ENCODE measurements at regions not wholly inside any gene's neighbourhood (a gene's known extent, or its start where the extent isn't known, plus 50 kb on each side); places are given as distances from the start of the nearest gene placed in this dataset.

DNA sequence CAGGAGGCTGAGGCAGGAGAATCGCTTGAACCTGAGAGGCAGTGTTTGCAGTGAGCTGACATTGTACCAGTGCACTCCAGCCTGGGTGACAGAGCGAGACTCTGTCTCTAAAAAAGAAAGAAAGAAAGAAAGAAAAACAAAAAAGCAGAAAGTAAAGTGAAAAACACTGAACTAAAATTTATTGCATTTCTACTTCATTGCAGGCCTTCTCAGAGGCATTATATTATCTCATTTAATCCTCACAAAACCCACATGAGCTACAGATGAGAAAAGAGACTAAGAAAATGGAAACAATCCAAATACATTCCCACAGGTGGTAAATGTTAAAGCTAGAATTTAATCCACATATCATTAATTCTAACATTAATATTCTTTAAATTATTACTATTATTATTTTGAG lies 147.2 kb upstream of the FREM2 start:
- Mint-ChIP-seq H3K36me3 (ENCODE audit: insufficient read depth) (no peaks in the 10 kb centered on the region), H3K4me3 (ENCODE audit: low read depth) (no peak overlapping the region), H3K9me3 (ENCODE audit: low read depth) (no peaks in the 10 kb centered on the region), H3K27me3 (no peaks in the 10 kb centered on the region), H3K4me1 (ENCODE audit: low read depth) (peaks cover 6% of the 10 kb centered on the region), H3K27ac (no peak overlapping the region)
- TF ChIP-seq, protein P1, sequence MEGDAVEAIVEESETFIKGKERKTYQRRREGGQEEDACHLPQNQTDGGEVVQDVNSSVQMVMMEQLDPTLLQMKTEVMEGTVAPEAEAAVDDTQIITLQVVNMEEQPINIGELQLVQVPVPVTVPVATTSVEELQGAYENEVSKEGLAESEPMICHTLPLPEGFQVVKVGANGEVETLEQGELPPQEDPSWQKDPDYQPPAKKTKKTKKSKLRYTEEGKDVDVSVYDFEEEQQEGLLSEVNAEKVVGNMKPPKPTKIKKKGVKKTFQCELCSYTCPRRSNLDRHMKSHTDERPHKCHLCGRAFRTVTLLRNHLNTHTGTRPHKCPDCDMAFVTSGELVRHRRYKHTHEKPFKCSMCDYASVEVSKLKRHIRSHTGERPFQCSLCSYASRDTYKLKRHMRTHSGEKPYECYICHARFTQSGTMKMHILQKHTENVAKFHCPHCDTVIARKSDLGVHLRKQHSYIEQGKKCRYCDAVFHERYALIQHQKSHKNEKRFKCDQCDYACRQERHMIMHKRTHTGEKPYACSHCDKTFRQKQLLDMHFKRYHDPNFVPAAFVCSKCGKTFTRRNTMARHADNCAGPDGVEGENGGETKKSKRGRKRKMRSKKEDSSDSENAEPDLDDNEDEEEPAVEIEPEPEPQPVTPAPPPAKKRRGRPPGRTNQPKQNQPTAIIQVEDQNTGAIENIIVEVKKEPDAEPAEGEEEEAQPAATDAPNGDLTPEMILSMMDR (IDR thresholded peaks at IDR 0.05; ENCODE audit: unreplicated experiment), result no peak
- no peak for DNase-seq (ENCODE audit: low spot score, unreplicated experiment)

DNA sequence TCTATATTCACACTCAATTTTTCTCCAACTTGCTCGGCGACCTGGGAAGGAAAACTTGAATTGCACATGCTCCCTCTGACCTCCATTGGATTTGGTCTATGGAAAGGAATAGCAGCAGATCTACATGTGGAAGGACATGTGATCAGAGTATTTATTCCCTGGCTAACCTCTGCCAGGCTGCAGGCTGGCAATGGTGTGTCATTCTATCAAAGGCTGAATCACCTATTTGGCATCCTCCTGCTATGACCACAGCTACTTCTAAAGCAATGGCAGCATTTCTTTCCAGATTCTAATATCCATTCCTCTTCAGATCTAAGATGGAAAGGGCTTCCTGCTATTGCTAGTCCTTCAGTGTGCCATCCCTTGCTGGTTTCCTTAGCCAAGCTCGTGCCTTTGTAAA lies 144.3 kb upstream of the FREM2 start:
- Mint-ChIP-seq H3K27me3 (no peaks in the 10 kb centered on the region), H3K27ac (no peak overlapping the region), H3K4me1 (ENCODE audit: low read depth) (peaks cover 5% of the 10 kb centered on the region), H3K9me3 (ENCODE audit: low read depth) (no peaks in the 10 kb centered on the region), H3K36me3 (ENCODE audit: insufficient read depth) (no peaks in the 10 kb centered on the region), H3K4me3 (ENCODE audit: low read depth) (no peak overlapping the region)
- DNase-seq (ENCODE audit: low spot score, unreplicated experiment), result no peak
- TF ChIP-seq, protein P1 (IDR thresholded peaks at IDR 0.05; ENCODE audit: unreplicated experiment), result no peak

DNA sequence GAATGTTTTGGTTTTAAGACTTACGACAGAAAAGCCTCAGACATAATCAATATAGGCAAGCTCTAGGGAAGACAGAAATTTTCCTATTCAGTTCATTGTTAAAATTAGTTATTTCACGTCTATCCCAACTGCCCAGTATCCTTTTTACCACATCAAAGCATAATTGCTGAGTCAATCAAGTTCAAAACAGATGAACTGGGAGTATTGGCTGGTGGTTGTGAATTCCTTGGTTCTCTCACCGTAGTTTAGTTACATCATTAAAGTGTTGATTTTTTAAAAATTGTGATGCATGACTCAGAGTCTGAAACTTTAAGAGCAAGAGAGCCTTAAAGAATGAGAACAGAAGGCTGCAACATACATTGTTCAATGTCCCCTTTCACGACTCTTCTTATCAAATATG lies 143.3 kb upstream of the FREM2 start:
- no peaks in the 10 kb centered on the region for H3K36me3 Mint-ChIP-seq (ENCODE audit: insufficient read depth)
- H3K27ac Mint-ChIP-seq, result no peak overlapping the region
- no peak for DNase-seq (ENCODE audit: low spot score, unreplicated experiment)
- TF ChIP-seq, protein P1 (IDR thresholded peaks at IDR 0.05; ENCODE audit: unreplicated experiment), result no peak
- peaks cover 4% of the 10 kb centered on the region for H3K9me3 Mint-ChIP-seq (ENCODE audit: low read depth)
- H3K4me3 Mint-ChIP-seq (ENCODE audit: low read depth), result no peak overlapping the region
- H3K4me1 Mint-ChIP-seq (ENCODE audit: low read depth), result peaks cover 5% of the 10 kb centered on the region
- H3K27me3 Mint-ChIP-seq, result no peaks in the 10 kb centered on the region

DNA sequence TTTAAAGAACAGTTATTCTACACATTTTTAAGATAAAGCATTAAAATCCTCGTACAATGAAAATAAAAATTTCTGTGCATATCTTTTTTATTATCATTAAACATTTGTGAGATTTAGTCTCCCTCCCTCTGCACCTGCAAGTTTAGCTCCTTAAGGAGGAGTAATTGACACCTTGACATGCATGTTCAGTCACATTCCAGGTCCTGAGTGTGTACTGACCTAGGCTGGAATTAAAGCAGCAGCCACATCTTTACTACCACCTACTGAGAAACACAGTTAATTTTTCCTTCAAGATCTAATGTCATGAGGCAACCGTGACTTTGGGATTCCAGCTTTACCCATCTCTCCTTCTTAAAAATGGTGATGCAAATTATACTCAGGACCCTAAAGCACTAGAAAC lies 123.1 kb upstream of the FREM2 start:
- H3K9me3 Mint-ChIP-seq (ENCODE audit: low read depth), result peaks cover 8% of the 10 kb centered on the region

DNA sequence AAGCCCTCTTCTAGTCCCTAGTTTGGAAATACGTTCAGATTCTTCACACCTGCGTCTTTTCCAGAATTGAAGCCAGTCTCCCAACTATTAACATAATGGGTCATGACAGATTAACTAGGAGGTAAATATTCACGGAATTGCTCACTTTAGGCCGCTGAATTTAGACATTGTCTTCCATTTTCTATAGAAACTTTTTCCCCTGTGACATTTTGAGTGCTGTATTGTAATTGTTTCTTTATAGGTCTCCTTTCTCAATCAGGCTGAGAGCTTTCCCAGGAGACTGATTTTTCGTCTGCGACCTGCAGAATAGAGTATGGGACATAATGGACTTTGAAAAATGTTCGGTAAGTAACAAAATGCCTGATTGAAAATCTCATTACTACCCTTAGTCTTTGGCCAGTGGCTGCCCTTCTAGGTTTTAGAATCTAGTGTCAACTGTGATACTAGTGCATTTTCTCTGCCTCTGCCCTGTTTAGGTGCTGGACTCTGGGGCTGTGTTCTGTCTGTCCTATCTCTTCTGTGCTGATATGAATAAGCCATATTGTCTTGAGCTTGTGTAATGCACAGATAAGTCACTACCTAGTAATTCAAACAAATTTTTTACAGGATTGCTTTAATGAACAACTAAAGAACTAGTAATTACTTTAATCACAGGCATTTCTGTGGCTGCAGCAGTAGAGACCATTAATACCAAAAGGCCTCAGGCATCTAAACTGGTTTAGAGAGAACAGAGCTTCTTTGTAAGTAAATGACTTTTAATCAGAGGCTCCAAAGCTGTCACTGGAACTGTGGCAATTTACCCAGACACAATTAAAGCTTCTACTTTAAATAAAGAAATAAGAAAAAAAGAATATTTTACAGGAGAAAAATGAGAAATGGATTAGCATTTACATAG lies 122.4 kb upstream of the FREM2 start:
- no peak for DNase-seq (ENCODE audit: low spot score, unreplicated experiment)
- Mint-ChIP-seq H3K36me3 (ENCODE audit: insufficient read depth) (no peaks in the 10 kb centered on the region), H3K4me1 (ENCODE audit: low read depth) (peaks cover 24% of the 10 kb centered on the region), H3K9me3 (ENCODE audit: low read depth) (peaks cover 8% of the 10 kb centered on the region), H3K4me3 (ENCODE audit: low read depth) (no peak overlapping the region), H3K27me3 (no peaks in the 10 kb centered on the region), H3K27ac (peak overlapping the region; percentile 87)
- TF ChIP-seq, protein P1 (IDR thresholded peaks at IDR 0.05; ENCODE audit: unreplicated experiment), result no peak

More for the DNA sequence above, 123.1 kb upstream of the FREM2 start:
- H3K36me3 Mint-ChIP-seq (ENCODE audit: insufficient read depth), result no peaks in the 10 kb centered on the region
- no peak for DNase-seq (ENCODE audit: low spot score, unreplicated experiment)
- TF ChIP-seq, protein P1 (IDR thresholded peaks at IDR 0.05; ENCODE audit: unreplicated experiment), result no peak
- H3K4me1 Mint-ChIP-seq (ENCODE audit: low read depth), result peaks cover 25% of the 10 kb centered on the region
- H3K4me3 Mint-ChIP-seq (ENCODE audit: low read depth), result no peak overlapping the region
- no peaks in the 10 kb centered on the region for H3K27me3 Mint-ChIP-seq
- peak overlapping the region; percentile 6 for H3K27ac Mint-ChIP-seq

All from progenitor cell of endocrine pancreas (in vitro differentiated cells).